Nephron (organoid): ENCODE measurements at regions not wholly inside any gene's neighbourhood (a gene's known extent, or its start where the extent isn't known, plus 50 kb on each side); places are given as distances from the start of the nearest gene placed in this dataset.

Experiments used
- H3K27ac Mint-ChIP-seq, 3 experiments: 2 replicates each; pipeline ENCODE4 v1.8.0; 2020; ENCODE audit warnings: mixed read lengths in 3 of 3, mild to moderate bottlenecking in 2 of 3, moderate library complexity in 1 of 3
- H3K27me3 Mint-ChIP-seq: 2 replicates; pipeline ENCODE4 v1.8.0; 2021; ENCODE audit warnings: low read depth, mild to moderate bottlenecking, moderate library complexity, mixed read lengths
- H3K36me3 Mint-ChIP-seq: 2 replicates; pipeline ENCODE4 v1.8.0; 2020; ENCODE audit warnings: low read depth, mixed read lengths
- H3K4me1 Mint-ChIP-seq: 2 replicates; pipeline ENCODE4 v1.8.0; 2020; ENCODE audit warnings: mixed read lengths
- H3K4me3 Mint-ChIP-seq, 3 experiments: 2 replicates each; pipeline ENCODE4 v1.8.0; 2020; ENCODE audit warnings: mild to moderate bottlenecking in 3 of 3, mixed read lengths in 3 of 3, moderate library complexity in 2 of 3
- H3K9me3 Mint-ChIP-seq: 2 replicates; pipeline ENCODE4 v1.8.0; 2020; ENCODE audit warnings: mixed read lengths
- TF ChIP-seq, protein P1 (sequence below), 3 experiments: fragments of 200-600 bp; sonication (generic); IDR thresholded peaks; one replicate each; pipeline ENCODE4 v1.5.0; 2021; ENCODE audit warnings: antibody characterized with exemption in 3 of 3; ENCODE audit not compliant: unreplicated experiment in 3 of 3

DNA sequence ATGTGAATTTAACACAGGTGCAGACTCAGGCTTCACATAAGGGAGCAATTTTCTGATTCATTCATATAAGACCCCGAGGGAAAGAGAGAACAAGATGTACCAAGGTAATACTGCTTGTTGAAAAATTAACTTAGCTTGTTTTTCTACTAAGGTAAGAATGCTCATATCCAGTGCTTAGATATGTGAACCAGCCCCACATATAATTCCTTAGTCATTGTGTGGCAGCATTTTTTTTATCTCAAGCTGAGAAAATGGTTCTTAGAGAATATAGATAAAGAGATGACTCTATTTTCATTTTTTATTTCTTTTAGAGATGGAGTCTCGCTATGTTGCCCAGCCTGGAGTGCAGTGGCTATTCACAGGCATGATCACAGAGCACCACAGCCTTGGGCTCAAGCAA, 121.8 kb upstream of the SEM1 start:
- TF ChIP-seq, protein P1, sequence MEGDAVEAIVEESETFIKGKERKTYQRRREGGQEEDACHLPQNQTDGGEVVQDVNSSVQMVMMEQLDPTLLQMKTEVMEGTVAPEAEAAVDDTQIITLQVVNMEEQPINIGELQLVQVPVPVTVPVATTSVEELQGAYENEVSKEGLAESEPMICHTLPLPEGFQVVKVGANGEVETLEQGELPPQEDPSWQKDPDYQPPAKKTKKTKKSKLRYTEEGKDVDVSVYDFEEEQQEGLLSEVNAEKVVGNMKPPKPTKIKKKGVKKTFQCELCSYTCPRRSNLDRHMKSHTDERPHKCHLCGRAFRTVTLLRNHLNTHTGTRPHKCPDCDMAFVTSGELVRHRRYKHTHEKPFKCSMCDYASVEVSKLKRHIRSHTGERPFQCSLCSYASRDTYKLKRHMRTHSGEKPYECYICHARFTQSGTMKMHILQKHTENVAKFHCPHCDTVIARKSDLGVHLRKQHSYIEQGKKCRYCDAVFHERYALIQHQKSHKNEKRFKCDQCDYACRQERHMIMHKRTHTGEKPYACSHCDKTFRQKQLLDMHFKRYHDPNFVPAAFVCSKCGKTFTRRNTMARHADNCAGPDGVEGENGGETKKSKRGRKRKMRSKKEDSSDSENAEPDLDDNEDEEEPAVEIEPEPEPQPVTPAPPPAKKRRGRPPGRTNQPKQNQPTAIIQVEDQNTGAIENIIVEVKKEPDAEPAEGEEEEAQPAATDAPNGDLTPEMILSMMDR (IDR thresholded peaks at IDR 0.05; ENCODE audit: unreplicated experiment in 3 of 3) = no peak
- Mint-ChIP-seq H3K4me1 (peaks cover 23% of the 10 kb centered on the region), H3K27me3 (peaks cover 4% of the 10 kb centered on the region), H3K27ac (no peak overlapping the region), H3K4me3 (no peak overlapping the region), H3K36me3 (no peaks in the 10 kb centered on the region), H3K9me3 (no peaks in the 10 kb centered on the region)

DNA sequence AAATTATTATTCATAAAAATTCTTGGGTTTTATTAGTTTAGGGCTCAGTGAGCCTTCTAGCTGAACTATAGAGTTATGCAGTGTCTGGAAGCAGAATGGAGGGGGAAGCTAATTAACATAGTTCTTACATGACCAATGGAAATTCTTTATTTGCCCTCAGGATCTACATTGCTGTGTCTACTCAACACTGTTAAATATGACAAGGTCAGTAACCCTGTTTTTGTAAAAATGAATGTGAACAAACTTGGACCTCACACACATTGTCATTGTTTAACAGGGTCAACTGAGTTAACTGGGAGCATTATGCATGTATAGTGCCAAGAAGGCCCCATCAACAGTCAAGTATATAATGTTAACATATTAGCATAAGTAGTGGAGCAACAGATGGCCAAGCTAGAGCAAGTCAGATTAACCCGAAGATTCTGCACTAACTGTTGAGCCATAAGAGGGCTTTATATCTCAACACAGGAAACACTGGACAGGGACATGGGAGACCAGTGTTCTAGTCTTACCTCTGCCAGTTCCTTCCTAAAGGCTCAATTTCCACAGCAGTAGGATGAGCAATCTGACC, 122.5 kb upstream of the SEM1 start:
- Mint-ChIP-seq H3K9me3 (no peaks in the 10 kb centered on the region), H3K27me3 (peaks cover 4% of the 10 kb centered on the region), H3K36me3 (no peaks in the 10 kb centered on the region), H3K27ac (peak overlapping the region; percentile 12 to 80 (median 45)), H3K4me3 (no peak overlapping the region), H3K4me1 (peaks cover 23% of the 10 kb centered on the region)
- TF ChIP-seq, protein P1 (IDR thresholded peaks at IDR 0.05; ENCODE audit: unreplicated experiment in 3 of 3) = no peak

DNA sequence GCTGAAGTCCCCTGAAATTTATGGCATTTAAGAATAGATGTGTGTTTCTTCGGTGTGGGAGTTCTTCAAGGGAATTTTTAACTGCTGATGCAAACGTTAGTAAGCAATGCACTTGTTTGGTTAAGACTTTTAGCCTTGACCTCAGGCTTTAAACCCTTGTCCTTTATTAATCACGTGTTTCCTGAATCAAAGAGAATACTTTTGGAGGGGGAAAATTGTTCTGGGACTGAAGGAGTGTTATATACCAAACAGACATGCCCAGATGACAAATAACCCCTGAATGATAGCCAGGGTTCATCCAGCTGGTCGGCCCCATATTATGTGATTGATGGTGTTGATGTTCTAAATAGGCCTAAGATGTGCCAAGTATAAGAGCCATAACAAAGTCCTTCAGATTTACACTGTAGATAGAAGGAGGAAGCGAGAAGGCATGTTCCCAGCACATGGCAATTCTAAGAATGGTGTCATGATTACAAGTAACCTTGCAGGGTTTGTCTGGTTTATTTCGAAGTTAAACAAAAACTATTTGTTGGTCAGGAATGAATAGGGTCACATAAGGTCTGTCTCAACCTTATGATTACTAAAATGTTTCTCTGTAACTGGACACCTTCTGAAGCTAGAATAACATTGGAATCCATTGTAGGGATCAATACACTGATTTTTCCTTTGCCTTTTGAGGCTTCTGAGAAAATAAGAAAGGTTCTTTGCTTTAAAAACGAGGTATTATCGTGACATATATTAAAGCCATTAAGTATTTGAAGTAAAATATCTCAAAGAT, 124.2 kb upstream of the SEM1 start:
- TF ChIP-seq, protein P1 (IDR thresholded peaks at IDR 0.05; ENCODE audit: unreplicated experiment in 3 of 3) = no peak

DNA sequence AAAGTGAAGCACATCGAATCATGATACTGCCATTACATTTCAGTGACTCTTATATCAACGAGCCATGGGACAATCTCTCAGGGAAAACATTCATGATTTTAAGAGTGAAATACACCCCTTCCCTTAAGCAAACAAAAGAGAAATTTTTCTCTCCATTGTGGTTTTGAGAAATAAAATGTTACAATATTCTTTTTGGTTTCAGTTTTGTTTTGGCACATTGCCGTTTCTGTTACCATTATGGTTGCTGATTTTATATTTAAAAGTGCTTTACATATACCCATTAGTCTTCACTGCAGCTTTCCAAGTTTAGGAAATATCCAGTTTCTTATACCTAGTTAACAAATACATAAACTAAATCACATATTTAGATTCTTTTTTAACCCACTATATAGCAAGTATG, 126.8 kb upstream of the SEM1 start:
- H3K36me3 Mint-ChIP-seq = no peaks in the 10 kb centered on the region
- no peak overlapping the region for H3K27ac Mint-ChIP-seq
- H3K9me3 Mint-ChIP-seq = no peaks in the 10 kb centered on the region
- H3K27me3 Mint-ChIP-seq = no peaks in the 10 kb centered on the region
- H3K4me1 Mint-ChIP-seq = peaks cover 28% of the 10 kb centered on the region
- no peak overlapping the region for H3K4me3 Mint-ChIP-seq
- TF ChIP-seq, protein P1 (IDR thresholded peaks at IDR 0.05; ENCODE audit: unreplicated experiment in 3 of 3) = no peak

More for the DNA sequence above, 124.2 kb upstream of the SEM1 start:
- no peak overlapping the region for H3K4me3 Mint-ChIP-seq
- H3K4me1 Mint-ChIP-seq = peaks cover 28% of the 10 kb centered on the region
- no peaks in the 10 kb centered on the region for H3K36me3 Mint-ChIP-seq
- no peaks in the 10 kb centered on the region for H3K27me3 Mint-ChIP-seq
- peak overlapping the region; percentile 80 to 91 (median 91) for H3K27ac Mint-ChIP-seq
- no peaks in the 10 kb centered on the region for H3K9me3 Mint-ChIP-seq

DNA sequence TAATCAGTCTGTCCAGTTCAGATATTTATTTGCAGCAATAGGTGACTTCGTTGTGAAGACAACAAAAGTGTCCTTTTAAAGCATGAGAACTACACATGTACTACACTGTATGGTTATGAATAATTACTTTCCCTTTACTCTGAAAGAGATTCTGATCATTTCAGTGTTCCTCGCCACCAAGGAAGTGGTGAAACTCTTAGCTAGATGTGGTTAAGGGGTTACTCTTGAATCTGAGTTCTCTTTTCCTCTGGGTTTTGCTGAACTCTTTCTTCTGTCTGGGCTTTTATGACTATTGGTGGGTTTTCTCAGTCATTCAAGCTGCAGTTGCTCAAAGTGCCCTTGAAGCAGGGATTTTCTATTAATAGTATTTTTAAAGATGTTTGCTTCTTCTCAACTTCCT, 127.9 kb upstream of the SEM1 start:
- Mint-ChIP-seq H3K4me3 (no peak overlapping the region), H3K9me3 (no peaks in the 10 kb centered on the region), H3K27ac (no peak overlapping the region), H3K4me1 (peaks cover 20% of the 10 kb centered on the region), H3K36me3 (no peaks in the 10 kb centered on the region), H3K27me3 (no peaks in the 10 kb centered on the region)
- TF ChIP-seq, protein P1 (IDR thresholded peaks at IDR 0.05; ENCODE audit: unreplicated experiment in 3 of 3) = no peak

DNA sequence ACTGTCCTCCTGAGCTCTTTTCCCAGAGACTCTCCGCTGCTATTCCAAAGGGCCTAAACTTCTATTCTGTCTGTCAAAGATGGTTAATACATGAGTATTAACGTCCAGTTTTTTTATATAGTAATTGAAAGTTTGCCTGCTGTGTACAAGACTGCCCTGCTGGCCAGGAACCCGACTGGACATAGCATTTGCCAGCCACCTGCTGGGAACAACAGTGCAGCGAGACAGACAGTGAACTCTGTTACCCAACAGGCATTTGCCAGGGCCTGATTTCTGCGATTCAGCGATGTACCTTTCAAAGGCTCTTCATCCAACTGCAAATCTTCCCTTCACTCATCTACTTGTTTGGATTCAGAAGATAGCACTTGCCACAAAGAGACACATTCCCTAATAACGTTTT, 128.8 kb upstream of the SEM1 start:
- TF ChIP-seq, protein P1 (IDR thresholded peaks at IDR 0.05; ENCODE audit: unreplicated experiment in 3 of 3) = no peak
- Mint-ChIP-seq H3K27ac (peak overlapping the region in 1 of 3 experiments; percentile 2), H3K36me3 (no peaks in the 10 kb centered on the region)

More for the DNA sequence above, 128.8 kb upstream of the SEM1 start:
- Mint-ChIP-seq H3K27me3 (no peaks in the 10 kb centered on the region), H3K4me3 (no peak overlapping the region), H3K9me3 (no peaks in the 10 kb centered on the region), H3K4me1 (peaks cover 11% of the 10 kb centered on the region)
